Liver (tissue), 8 donors: ENCODE measurements at regions not wholly inside any gene's neighbourhood (a gene's known extent, or its start where the extent isn't known, plus 50 kb on each side); places are given as distances from the start of the nearest gene placed in this dataset.

Source experiments
- DNase-seq: peaks from one replicate; pipeline ENCODE4 v3.0.0-alpha.2; 2017; ENCODE audit warnings: low spot score
- H3K27ac ChIP-seq, 2 donors: one replicate each; pipeline ENCODE4 v1.7.0; 2013; ENCODE audit warnings: inconsistent platforms in 2 of 2, low read length in 2 of 2, control low read depth in 1 of 2, low read depth in 1 of 2, mild to moderate bottlenecking in 1 of 2
- H3K27me3 ChIP-seq, 4 donors: one replicate each; pipeline versions ENCODE4 v1.6.1 to v1.7.0; 2013; ENCODE audit warnings: low read length in 3 of 4, inconsistent platforms in 1 of 4, mild to moderate bottlenecking in 1 of 4, moderate library complexity in 1 of 4; ENCODE audit not compliant: control insufficient read depth in 4 of 4, insufficient read depth in 4 of 4
- H3K36me3 ChIP-seq, 4 donors: one replicate each; pipeline versions ENCODE4 v1.6.1 to v1.7.0; 2013; ENCODE audit warnings: low read length in 3 of 4, mild to moderate bottlenecking in 3 of 4, low read depth in 1 of 4, moderate library complexity in 1 of 4; ENCODE audit not compliant: control insufficient read depth in 4 of 4, insufficient read depth in 3 of 4
- H3K4me1 ChIP-seq, 4 donors: one replicate each; pipeline versions ENCODE4 v1.6.1 to v1.7.0; 2013; ENCODE audit warnings: low read length in 3 of 4, mild to moderate bottlenecking in 3 of 4, moderate library complexity in 1 of 4; ENCODE audit not compliant: control insufficient read depth in 4 of 4, insufficient read depth in 4 of 4
- H3K4me3 ChIP-seq, 3 donors: one replicate each; pipeline versions ENCODE4 v1.6.1 to v1.7.0; 2013; ENCODE audit warnings: low read length in 3 of 3, control low read depth in 1 of 3, low read depth in 1 of 3, mild to moderate bottlenecking in 1 of 3
- H3K9ac ChIP-seq, 2 donors: one replicate each; pipeline ENCODE4 v1.7.0; 2013; ENCODE audit warnings: low read length in 2 of 2, mild to moderate bottlenecking in 2 of 2, moderate library complexity in 2 of 2, control low read depth in 1 of 2, low read depth in 1 of 2
- H3K9me3 ChIP-seq, 4 donors: one replicate each; pipeline versions ENCODE4 v1.6.1 to v1.7.0; 2013; ENCODE audit warnings: low read length in 3 of 4; ENCODE audit not compliant: control insufficient read depth in 4 of 4
- ATF3 ChIP-seq: IDR thresholded peaks from 2 replicates; pipeline ENCODE4 v1.6.1; 2016; ENCODE audit warnings: antibody characterized with exemption
- CTCF ChIP-seq: fragments of 150-350 bp; IDR thresholded peaks from 2 replicates; pipeline ENCODE4 v1.5.1; 2017; ENCODE audit warnings: improper control_type of control experiment, low read depth, low read length; ENCODE audit not compliant: missing input control
- EGR1 ChIP-seq, 2 donors: IDR thresholded peaks; 2 replicates each; pipeline ENCODE4 v1.6.1; 2016 to 2018; ENCODE audit warnings: antibody characterized with exemption in 2 of 2, low read depth in 2 of 2
- FOXA1 ChIP-seq: IDR thresholded peaks from 2 replicates; pipeline ENCODE4 v1.6.1; 2016; ENCODE audit warnings: antibody characterized with exemption
- FOXA2 ChIP-seq: IDR thresholded peaks from 2 replicates; pipeline ENCODE4 v1.6.1; 2016; ENCODE audit warnings: antibody characterized with exemption
- GABPA ChIP-seq, 2 donors: IDR thresholded peaks in 1 of 2; conservative IDR thresholded peaks in 1 of 2; 2 replicates each; pipeline ENCODE4 v1.6.1; 2016; ENCODE audit warnings: antibody characterized with exemption in 2 of 2, mild to moderate bottlenecking in 1 of 2, moderate library complexity in 1 of 2
- HNF4A ChIP-seq, 2 donors: conservative IDR thresholded peaks; 2 replicates each; pipeline ENCODE4 v1.6.1; 2016; ENCODE audit warnings: antibody characterized with exemption in 2 of 2, mild to moderate bottlenecking in 2 of 2
- HNF4G ChIP-seq: IDR thresholded peaks from 2 replicates; pipeline ENCODE4 v1.6.1; 2016; ENCODE audit warnings: antibody characterized with exemption
- JUND ChIP-seq, 2 donors: IDR thresholded peaks; 2 replicates each; pipeline ENCODE4 v1.6.1; 2016; ENCODE audit warnings: antibody characterized with exemption in 2 of 2
- MAX ChIP-seq: IDR thresholded peaks from 2 replicates; pipeline ENCODE4 v1.6.1; 2016; ENCODE audit warnings: antibody characterized with exemption
- NR2F2 ChIP-seq: IDR thresholded peaks from 2 replicates; pipeline ENCODE4 v1.6.1; 2016; ENCODE audit warnings: antibody characterized with exemption
- RAD21 ChIP-seq, 2 donors: IDR thresholded peaks; 2 replicates each; pipeline ENCODE4 v1.6.1; 2016; ENCODE audit warnings: antibody characterized with exemption in 2 of 2, mild to moderate bottlenecking in 2 of 2
- REST ChIP-seq: IDR thresholded peaks from 2 replicates; pipeline ENCODE4 v1.6.1; 2016; ENCODE audit warnings: antibody characterized with exemption, mild to moderate bottlenecking
- RXRA ChIP-seq, 2 donors: IDR thresholded peaks; 2 replicates each; pipeline ENCODE4 v1.6.1; 2017 to 2018; ENCODE audit warnings: antibody characterized with exemption in 2 of 2, mild to moderate bottlenecking in 1 of 2
- SP1 ChIP-seq: IDR thresholded peaks from 2 replicates; pipeline ENCODE4 v1.6.1; 2018; ENCODE audit warnings: antibody characterized with exemption, mild to moderate bottlenecking
- TAF1 ChIP-seq: conservative IDR thresholded peaks from 2 replicates; pipeline ENCODE4 v1.6.1; 2016; ENCODE audit warnings: antibody characterized with exemption, mild to moderate bottlenecking
- YY1 ChIP-seq: IDR thresholded peaks from 2 replicates; pipeline ENCODE4 v1.6.1; 2016; ENCODE audit warnings: antibody characterized with exemption, mild to moderate bottlenecking
- ZBTB33 ChIP-seq: IDR thresholded peaks from 2 replicates; pipeline ENCODE4 v1.6.1; 2016; ENCODE audit warnings: antibody characterized with exemption
- WGBS: extraction: QIAGEN DNeasy Blood & Tissue Kit; methylation state at CpG from one replicate; pipeline ENCODE4 v1.1.7; 2013; 5-methylcytosine and 5-hydroxymethylcytosine counted together
- donor health status: healthy.
- donor health status: healthy.
- donor health status: healthy.
- donor health status: healthy.
- donor health status: healthy.

GRCh38 chr16:79769270-79769927, 168.9 kb upstream of the MAF start:
- peaks cover 4 to 21% (median 16%) of the 10 kb centered on the region in 4 donors for H3K4me1 ChIP-seq
- peak overlapping the region in 1 of 2 donors; percentile 47 for H3K9ac ChIP-seq
- H3K9me3 ChIP-seq, result no peaks in the 10 kb centered on the region
- 78% methylated on average over 4 of the region's 4 CpGs for WGBS
- no peaks in the 10 kb centered on the region for H3K36me3 ChIP-seq
- TF ChIP-seq YY1, result no peak
- no peak for TF ChIP-seq RXRA (IDR thresholded peaks at IDR 0.05)
- TF ChIP-seq TAF1, result no peak
- no peak for TF ChIP-seq SP1
- no peak for TF ChIP-seq EGR1 (IDR thresholded peaks at IDR 0.05; ENCODE audit: low read depth in 2 of 2)
- no peak for TF ChIP-seq MAX
- TF ChIP-seq FOXA1, result no peak
- no peak for TF ChIP-seq FOXA2
- TF ChIP-seq NR2F2, result no peak
- TF ChIP-seq HNF4A (conservative IDR thresholded peaks at IDR 0.05), result no peak
- TF ChIP-seq CTCF, result no peak
- no peak for TF ChIP-seq ZBTB33
- no peak for TF ChIP-seq ATF3
- TF ChIP-seq HNF4G, result no peak
- no peak for TF ChIP-seq GABPA (IDR thresholded peaks at IDR 0.05 in 1 of 2, conservative IDR thresholded peaks at IDR 0.05 in 1 of 2)
- no peak for TF ChIP-seq REST
- TF ChIP-seq JUND (IDR thresholded peaks at IDR 0.05), result no peak
- TF ChIP-seq RAD21 (IDR thresholded peaks at IDR 0.05), result no peak
- no peaks in the 10 kb centered on the region for H3K27me3 ChIP-seq
- no peak overlapping the region for H3K4me3 ChIP-seq
- peak overlapping the region; percentile 84 to 85 for H3K27ac ChIP-seq
- DNase-seq, result no peak
